HL-60 (cell line): ENCODE measurements at regions not wholly inside any gene's neighbourhood (a gene's known extent, or its start where the extent isn't known, plus 50 kb on each side); places are given as distances from the start of the nearest gene placed in this dataset.

Experiments used
- DNase-seq, 2 experiments: peaks; one replicate each; pipeline ENCODE4 v3.0.0-alpha.2; 2010 to 2020; ENCODE audit warnings: low read depth in 1 of 2, low spot score in 1 of 2
- H3K27ac ChIP-seq: fragments of 250-450 bp; sonication (Bioruptor Pico); replicated peaks from 2 replicates; pipeline ENCODE4 v1.5.1; 2020; ENCODE audit warnings: mild to moderate bottlenecking, moderate library complexity
- H3K27me3 ChIP-seq: fragments of 250-450 bp; sonication (Bioruptor Pico); 2 replicates; pipeline ENCODE4 v1.5.1; 2021; ENCODE audit warnings: mild to moderate bottlenecking, moderate library complexity; ENCODE audit not compliant: insufficient read depth, poor library complexity, severe bottlenecking
- H3K4me3 ChIP-seq: replicated peaks from 2 replicates; pipeline ENCODE4 v1.5.1; 2011; ENCODE audit warnings: mild to moderate bottlenecking, control low read depth, low read length; ENCODE audit not compliant: insufficient read depth
- CTCF ChIP-seq: IDR thresholded peaks from one replicate; pipeline ENCODE4 v1.5.1; 2011; ENCODE audit warnings: low read length, control low read depth, inconsistent platforms; ENCODE audit not compliant: insufficient read depth
- GABPA ChIP-seq: IDR thresholded peaks from 2 replicates; pipeline ENCODE4 v1.6.1; 2012; ENCODE audit warnings: low read depth
- POLR2AphosphoS5 ChIP-seq: IDR thresholded peaks from 2 replicates; pipeline ENCODE4 v1.6.1; 2012; ENCODE audit warnings: low read depth
- REST ChIP-seq: IDR thresholded peaks from 2 replicates; pipeline ENCODE4 v1.6.1; 2012; ENCODE audit warnings: low read depth; ENCODE audit not compliant: insufficient replicate concordance
- SPI1 ChIP-seq: IDR thresholded peaks from 2 replicates; pipeline ENCODE4 v1.6.1; 2012; ENCODE audit warnings: low read depth, mild to moderate bottlenecking, borderline replicate concordance

- DNase-seq: no peak
- Histone ChIP-seq H3K27me3 (no peaks in the 10 kb centered on the region), H3K4me3 (no peak overlapping the region), H3K27ac (no peak overlapping the region)
- no peak for TF ChIP-seq CTCF
- no peak for TF ChIP-seq SPI1
- TF ChIP-seq REST: no peak
- no peak for TF ChIP-seq POLR2AphosphoS5
- no peak for TF ChIP-seq GABPA
Measured at GRCh38 chrX:140110081-140110650, 144.8 kb upstream of the CXorf66 start.

- H3K27me3 ChIP-seq: no peaks in the 10 kb centered on the region
- DNase-seq: no peak
- H3K4me3 ChIP-seq: no peak overlapping the region
- H3K27ac ChIP-seq: no peak overlapping the region
- no peak for TF ChIP-seq POLR2AphosphoS5
Measured at GRCh38 chrX:140104760-140105159, 139.4 kb upstream of the CXorf66 start.

GRCh38 chrX:140099221-140099620 is 133.9 kb upstream of the CXorf66 start:
- TF ChIP-seq POLR2AphosphoS5: no peak
- no peak for TF ChIP-seq CTCF
- TF ChIP-seq SPI1: no peak
- TF ChIP-seq GABPA: no peak
- no peak for TF ChIP-seq REST
- Histone ChIP-seq H3K4me3 (no peak overlapping the region), H3K27me3 (no peaks in the 10 kb centered on the region), H3K27ac (no peak overlapping the region)
- no peak for DNase-seq

GRCh38 chrX:140092121-140092520 is 126.8 kb upstream of the CXorf66 start:
- Histone ChIP-seq H3K4me3 (no peak overlapping the region), H3K27ac (no peak overlapping the region), H3K27me3 (peaks cover 7% of the 10 kb centered on the region)
- no peak for DNase-seq
- TF ChIP-seq REST (no peak), SPI1 (no peak), POLR2AphosphoS5 (no peak), GABPA (no peak), CTCF (no peak)
